ENCODE measurements at regions not wholly inside any gene's neighbourhood (a gene's known extent, or its start where the extent isn't known, plus 50 kb on each side); places are given as distances from the start of the nearest gene placed in this dataset.

DNA sequence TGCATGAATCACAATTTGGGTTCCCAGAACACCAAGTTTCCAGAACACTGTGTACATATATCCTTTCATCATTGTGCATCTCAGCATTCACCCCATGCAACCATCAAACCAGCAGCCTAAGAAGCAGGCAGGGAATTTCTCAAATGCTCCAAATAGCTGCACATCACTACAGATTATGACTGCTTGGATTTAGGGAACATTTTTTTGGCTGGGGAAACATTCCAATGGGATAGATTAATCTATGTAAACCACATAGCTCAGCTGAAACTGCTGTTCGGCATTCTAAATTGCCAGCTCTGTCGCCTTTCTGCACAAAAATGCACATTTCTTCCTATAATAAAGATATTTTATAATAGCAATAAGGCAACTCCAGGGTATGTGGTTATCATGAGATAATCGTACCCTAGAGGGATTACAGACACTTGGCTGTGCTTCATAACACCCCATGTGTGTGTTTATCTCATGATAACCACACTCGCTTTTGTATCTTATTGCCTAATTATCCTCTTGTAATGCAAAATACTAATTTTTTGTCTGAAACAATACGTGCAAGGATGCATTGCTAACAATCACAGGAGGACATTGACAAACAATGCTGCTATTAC, 483.7 kb upstream of the DPH6 start:
- DNase-seq (ENCODE audit: extremely low read depth in 1 of 4, low spot score in 3 of 4): no peak
- TF ChIP-seq ZNF551 (CRISPR knock-in tag; IDR thresholded peaks at IDR 0.05) (no peak), TGIF2 (CRISPR knock-in tag; IDR thresholded peaks at IDR 0.05) (no peak), BHLHE40 (IDR thresholded peaks at IDR 0.05; ENCODE audit: low read length) (no peak), GATAD2A (IDR thresholded peaks at IDR 0.05) (no peak), DDX20 (tag; IDR thresholded peaks at IDR 0.05; ENCODE audit: low read depth) (no peak), ZFP36 (IDR thresholded peaks at IDR 0.05; ENCODE audit: low read depth, low read length, partially characterized antibody) (no peak), MXI1 (IDR thresholded peaks at IDR 0.05; ENCODE audit: low read depth, low read length) (no peak), THAP7 (CRISPR knock-in tag; IDR thresholded peaks at IDR 0.05) (no peak), KAT2B (IDR thresholded peaks at IDR 0.05; ENCODE audit: low read depth, low read length) (no peak), FOXA3 (CRISPR knock-in tag; conservative IDR thresholded peaks at IDR 0.05 in 1 of 2, IDR thresholded peaks at IDR 0.05 in 1 of 2) (no peak), ZNF324 (CRISPR knock-in tag; IDR thresholded peaks at IDR 0.05) (no peak), SP1 (CRISPR knock-in tag; IDR thresholded peaks at IDR 0.05) (no peak), PHB2 (IDR thresholded peaks at IDR 0.05; ENCODE audit: low read depth) (no peak), MCM7 (IDR thresholded peaks at IDR 0.05) (no peak), BDP1 (IDR thresholded peaks at IDR 0.05; ENCODE audit: insufficient read depth, insufficient read length) (no peak), CTBP1 (IDR thresholded peaks at IDR 0.05; ENCODE audit: borderline replicate concordance) (no peak), HSF4 (CRISPR knock-in tag; IDR thresholded peaks at IDR 0.05; ENCODE audit: borderline replicate concordance) (no peak), ZNF133 (CRISPR knock-in tag; IDR thresholded peaks at IDR 0.05) (no peak)
- TF ChIP-seq, protein P1, sequence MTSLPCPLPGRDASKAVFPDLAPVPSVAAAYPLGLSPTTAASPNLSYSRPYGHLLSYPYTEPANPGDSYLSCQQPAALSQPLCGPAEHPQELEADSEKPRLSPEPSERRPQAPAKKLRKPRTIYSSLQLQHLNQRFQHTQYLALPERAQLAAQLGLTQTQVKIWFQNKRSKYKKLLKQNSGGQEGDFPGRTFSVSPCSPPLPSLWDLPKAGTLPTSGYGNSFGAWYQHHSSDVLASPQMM (CRISPR knock-in tag; IDR thresholded peaks at IDR 0.05): no peak
- TF ChIP-seq, protein P2, sequence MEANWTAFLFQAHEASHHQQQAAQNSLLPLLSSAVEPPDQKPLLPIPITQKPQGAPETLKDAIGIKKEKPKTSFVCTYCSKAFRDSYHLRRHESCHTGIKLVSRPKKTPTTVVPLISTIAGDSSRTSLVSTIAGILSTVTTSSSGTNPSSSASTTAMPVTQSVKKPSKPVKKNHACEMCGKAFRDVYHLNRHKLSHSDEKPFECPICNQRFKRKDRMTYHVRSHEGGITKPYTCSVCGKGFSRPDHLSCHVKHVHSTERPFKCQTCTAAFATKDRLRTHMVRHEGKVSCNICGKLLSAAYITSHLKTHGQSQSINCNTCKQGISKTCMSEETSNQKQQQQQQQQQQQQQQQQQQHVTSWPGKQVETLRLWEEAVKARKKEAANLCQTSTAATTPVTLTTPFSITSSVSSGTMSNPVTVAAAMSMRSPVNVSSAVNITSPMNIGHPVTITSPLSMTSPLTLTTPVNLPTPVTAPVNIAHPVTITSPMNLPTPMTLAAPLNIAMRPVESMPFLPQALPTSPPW (CRISPR knock-in tag; IDR thresholded peaks at IDR 0.05): no peak
- no peaks in the 10 kb centered on the region for H3K36me3 ChIP-seq (ENCODE audit: control insufficient read depth, insufficient read depth, low read length)
- WGBS (ENCODE audit: insufficient coverage, low coverage, missing lambda C conversion rate): 2% methylated on average over 5 of the region's 5 CpGs
- no peak overlapping the region for H2AFZ ChIP-seq (ENCODE audit: low read depth, low read length)
- no peaks in the 10 kb centered on the region for H4K20me1 ChIP-seq (replicated peaks; ENCODE audit: control insufficient read depth, insufficient read depth, low read length)
- CTCF ChIA-PET (ENCODE audit: low intra/inter-chr PET ratio): no interaction called here
- no peak overlapping the region for H3K27ac ChIP-seq (ENCODE audit: extremely low read depth, low read depth, low read length)
- no peaks in the 10 kb centered on the region for H3K9me1 ChIP-seq (ENCODE audit: control insufficient read depth, insufficient read depth, low read length)
- H3K4me3 ChIP-seq: no peak overlapping the region
- FAIRE-seq: no peak
- H3K9me3 ChIP-seq (replicated peaks; ENCODE audit: control insufficient read depth, insufficient read depth, low read depth, low read length): no peaks in the 10 kb centered on the region
- in situ Hi-C loops (cut with MboI): no loop called here
- H3K4me2 ChIP-seq (ENCODE audit: insufficient read depth, low read length): no peak overlapping the region
- BruUV-seq (replicated peaks): no TSS peak
- H3K9ac ChIP-seq (ENCODE audit: insufficient read depth in 1 of 2, low read depth in 2 of 2, low read length in 2 of 2): no peak overlapping the region
- POLR2A ChIA-PET: no interaction called here
- H3K79me2 ChIP-seq (ENCODE audit: control insufficient read depth, insufficient read depth, low read length): no peaks in the 10 kb centered on the region
- no peaks in the 10 kb centered on the region for H3K4me1 ChIP-seq (replicated peaks in 1 of 2; ENCODE audit: control insufficient read depth in 2 of 2, insufficient read depth in 2 of 2, low read length in 2 of 2)
- intact Hi-C loops (cut with micrococcal nuclease): loop anchor here (10.0 kb wide), 1 partner anchor 55 kb away; no protein-coding TSS in a partner anchor
- ATAC-seq: no peak
- no peaks in the 10 kb centered on the region; a peak in 1 of 5 replicates for H3K27me3 ChIP-seq (ENCODE audit: control insufficient read depth in 2 of 2, insufficient read depth in 2 of 2, low read length in 2 of 2)
